ENCODE measurements at regions not wholly inside any gene's neighbourhood (a gene's known extent, or its start where the extent isn't known, plus 50 kb on each side); places are given as distances from the start of the nearest gene placed in this dataset.

- no peak for DNase-seq
- Histone ChIP-seq H3K27me3 (ENCODE audit: control insufficient read depth, insufficient read depth, low read length) (no peaks in the 10 kb centered on the region), H3K4me3 (ENCODE audit: insufficient read depth, low read depth, low read length) (no peak overlapping the region), H3K36me3 (replicated peaks; ENCODE audit: control insufficient read depth, insufficient read depth, low read length) (no peaks in the 10 kb centered on the region)
Measured at GRCh38 chr9:78383130-78383529, 86.2 kb downstream of the PSAT1 start.

GRCh38 chr9:78386348-78386747 lies 89.4 kb downstream of the PSAT1 start:
- no peaks in the 10 kb centered on the region for H3K27me3 ChIP-seq (ENCODE audit: control insufficient read depth, insufficient read depth, low read length)
- H3K36me3 ChIP-seq (replicated peaks; ENCODE audit: control insufficient read depth, insufficient read depth, low read length): no peaks in the 10 kb centered on the region
- H3K4me3 ChIP-seq (ENCODE audit: insufficient read depth, low read depth, low read length): no peak overlapping the region
- DNase-seq: no peak

- Histone ChIP-seq H3K4me3 (ENCODE audit: insufficient read depth, low read depth, low read length) (no peak overlapping the region), H3K27me3 (ENCODE audit: control insufficient read depth, insufficient read depth, low read length) (no peaks in the 10 kb centered on the region), H3K36me3 (replicated peaks; ENCODE audit: control insufficient read depth, insufficient read depth, low read length) (no peaks in the 10 kb centered on the region)
- no peak for DNase-seq
Measured at GRCh38 chr9:78386773-78387172, 89.8 kb downstream of the PSAT1 start.

- no peaks in the 10 kb centered on the region for H3K27me3 ChIP-seq (ENCODE audit: control insufficient read depth, insufficient read depth, low read length)
- H3K36me3 ChIP-seq (replicated peaks; ENCODE audit: control insufficient read depth, insufficient read depth, low read length): no peaks in the 10 kb centered on the region
- H3K4me3 ChIP-seq (ENCODE audit: insufficient read depth, low read depth, low read length): no peak overlapping the region
- no peak for DNase-seq
Measured at GRCh38 chr9:78393340-78393739, 96.4 kb downstream of the PSAT1 start.

- H3K4me3 ChIP-seq (ENCODE audit: insufficient read depth, low read depth, low read length): no peak overlapping the region
- DNase-seq: no peak
- no peaks in the 10 kb centered on the region for H3K27me3 ChIP-seq (ENCODE audit: control insufficient read depth, insufficient read depth, low read length)
- no peaks in the 10 kb centered on the region for H3K36me3 ChIP-seq (replicated peaks; ENCODE audit: control insufficient read depth, insufficient read depth, low read length)
Measured at GRCh38 chr9:78393932-78394331, 97.0 kb downstream of the PSAT1 start.

GRCh38 chr9:78396087-78396486 lies 99.2 kb downstream of the PSAT1 start:
- H3K4me3 ChIP-seq (ENCODE audit: insufficient read depth, low read depth, low read length): no peak overlapping the region

GRCh38 chr9:78397045-78397444 lies 100.1 kb downstream of the PSAT1 start:
- H3K4me3 ChIP-seq (ENCODE audit: insufficient read depth, low read depth, low read length): no peak overlapping the region
- no peak for DNase-seq
- no peaks in the 10 kb centered on the region for H3K27me3 ChIP-seq (ENCODE audit: control insufficient read depth, insufficient read depth, low read length)
- no peaks in the 10 kb centered on the region for H3K36me3 ChIP-seq (replicated peaks; ENCODE audit: control insufficient read depth, insufficient read depth, low read length)

More at GRCh38 chr9:78396087-78396486, 99.2 kb downstream of the PSAT1 start:
- no peaks in the 10 kb centered on the region for H3K36me3 ChIP-seq (replicated peaks; ENCODE audit: control insufficient read depth, insufficient read depth, low read length)
- DNase-seq: no peak
- no peaks in the 10 kb centered on the region for H3K27me3 ChIP-seq (ENCODE audit: control insufficient read depth, insufficient read depth, low read length)

- Histone ChIP-seq H3K4me3 (ENCODE audit: insufficient read depth, low read depth, low read length) (no peak overlapping the region), H3K36me3 (replicated peaks; ENCODE audit: control insufficient read depth, insufficient read depth, low read length) (no peaks in the 10 kb centered on the region), H3K27me3 (ENCODE audit: control insufficient read depth, insufficient read depth, low read length) (no peaks in the 10 kb centered on the region)
- DNase-seq: peak; percentile 16
Measured at GRCh38 chr9:78397454-78397853, 100.5 kb downstream of the PSAT1 start.

GRCh38 chr9:78399153-78399552 lies 102.2 kb downstream of the PSAT1 start:
- no peaks in the 10 kb centered on the region for H3K36me3 ChIP-seq (replicated peaks; ENCODE audit: control insufficient read depth, insufficient read depth, low read length)
- no peaks in the 10 kb centered on the region for H3K27me3 ChIP-seq (ENCODE audit: control insufficient read depth, insufficient read depth, low read length)
- no peak overlapping the region for H3K4me3 ChIP-seq (ENCODE audit: insufficient read depth, low read depth, low read length)
- DNase-seq: no peak

GRCh38 chr9:78400496-78400895 lies 103.6 kb downstream of the PSAT1 start:
- Histone ChIP-seq H3K27me3 (ENCODE audit: control insufficient read depth, insufficient read depth, low read length) (no peaks in the 10 kb centered on the region), H3K4me3 (ENCODE audit: insufficient read depth, low read depth, low read length) (no peak overlapping the region), H3K36me3 (replicated peaks; ENCODE audit: control insufficient read depth, insufficient read depth, low read length) (no peaks in the 10 kb centered on the region)
- DNase-seq: no peak

GRCh38 chr9:78405461-78405860 lies 108.5 kb downstream of the PSAT1 start:
- no peak overlapping the region for H3K4me3 ChIP-seq (ENCODE audit: insufficient read depth, low read depth, low read length)
- H3K27me3 ChIP-seq (ENCODE audit: control insufficient read depth, insufficient read depth, low read length): no peaks in the 10 kb centered on the region
- no peaks in the 10 kb centered on the region for H3K36me3 ChIP-seq (replicated peaks; ENCODE audit: control insufficient read depth, insufficient read depth, low read length)
- no peak for DNase-seq

GRCh38 chr9:78406146-78406545 lies 109.2 kb downstream of the PSAT1 start:
- DNase-seq: no peak
- H3K27me3 ChIP-seq (ENCODE audit: control insufficient read depth, insufficient read depth, low read length): no peaks in the 10 kb centered on the region
- no peaks in the 10 kb centered on the region for H3K36me3 ChIP-seq (replicated peaks; ENCODE audit: control insufficient read depth, insufficient read depth, low read length)
- H3K4me3 ChIP-seq (ENCODE audit: insufficient read depth, low read depth, low read length): no peak overlapping the region

GRCh38 chr9:78406933-78407332 lies 110.0 kb downstream of the PSAT1 start:
- no peak for DNase-seq
- Histone ChIP-seq H3K4me3 (ENCODE audit: insufficient read depth, low read depth, low read length) (no peak overlapping the region), H3K36me3 (replicated peaks; ENCODE audit: control insufficient read depth, insufficient read depth, low read length) (no peaks in the 10 kb centered on the region), H3K27me3 (ENCODE audit: control insufficient read depth, insufficient read depth, low read length) (no peaks in the 10 kb centered on the region)

GRCh38 chr9:78407636-78408312 lies 110.8 kb downstream of the PSAT1 start:
- no peak for DNase-seq
- H3K27me3 ChIP-seq (ENCODE audit: control insufficient read depth, insufficient read depth, low read length): no peaks in the 10 kb centered on the region
- H3K36me3 ChIP-seq (replicated peaks; ENCODE audit: control insufficient read depth, insufficient read depth, low read length): no peaks in the 10 kb centered on the region
- no peak overlapping the region for H3K4me3 ChIP-seq (ENCODE audit: insufficient read depth, low read depth, low read length)

- DNase-seq: no peak
- H3K4me3 ChIP-seq (ENCODE audit: insufficient read depth, low read depth, low read length): no peak overlapping the region
- no peaks in the 10 kb centered on the region for H3K27me3 ChIP-seq (ENCODE audit: control insufficient read depth, insufficient read depth, low read length)
- H3K36me3 ChIP-seq (replicated peaks; ENCODE audit: control insufficient read depth, insufficient read depth, low read length): no peaks in the 10 kb centered on the region
Measured at GRCh38 chr9:78408388-78408787, 111.5 kb downstream of the PSAT1 start.
